H9 (cell line): ENCODE measurements at regions not wholly inside any gene's neighbourhood (a gene's known extent, or its start where the extent isn't known, plus 50 kb on each side); places are given as distances from the start of the nearest gene placed in this dataset.
A peak's percentile ranks its signal among the peaks of the same experiment; 100 is the strongest.

Experiments used
- DNase-seq: peaks from one replicate; pipeline ENCODE4 v3.0.0-alpha.2; 2017
- H2AFZ ChIP-seq: one replicate; pipeline ENCODE4 v1.6.1; 2013; ENCODE audit warnings: mild to moderate bottlenecking, low read length, control low read depth, moderate library complexity
- H2AK5ac ChIP-seq: 2 replicates; pipeline ENCODE4 v1.6.1; 2013; ENCODE audit warnings: low read length, control low read depth, mixed read lengths; ENCODE audit not compliant: insufficient read length
- H2BK120ac ChIP-seq: one replicate; pipeline ENCODE4 v1.6.1; 2013; ENCODE audit warnings: low read depth, mild to moderate bottlenecking, low read length, control low read depth, inconsistent platforms; ENCODE audit not compliant: poor library complexity, severe bottlenecking
- H2BK12ac ChIP-seq: 2 replicates; pipeline ENCODE4 v1.6.1; 2013; ENCODE audit warnings: low read length, control low read depth, mixed read lengths, low read depth; ENCODE audit not compliant: insufficient read length
- H2BK15ac ChIP-seq: 2 replicates; pipeline ENCODE4 v1.6.1; 2013; ENCODE audit warnings: low read depth, low read length, control low read depth
- H2BK20ac ChIP-seq: one replicate; pipeline ENCODE4 v1.6.1; 2013; ENCODE audit warnings: low read depth, mild to moderate bottlenecking, low read length, control low read depth, inconsistent platforms; ENCODE audit not compliant: poor library complexity, severe bottlenecking
- H2BK5ac ChIP-seq: 2 replicates; pipeline ENCODE4 v1.6.1; 2013; ENCODE audit warnings: low read length, control low read depth, mixed read lengths; ENCODE audit not compliant: insufficient read length
- H3K14ac ChIP-seq: 2 replicates; pipeline ENCODE4 v1.6.1; 2013; ENCODE audit warnings: low read length, control low read depth; ENCODE audit not compliant: insufficient read depth
- H3K18ac ChIP-seq: 2 replicates; pipeline ENCODE4 v1.6.1; 2013; ENCODE audit warnings: low read depth, mild to moderate bottlenecking, mixed read lengths, low read length, control low read depth; ENCODE audit not compliant: insufficient read length
- H3K23ac ChIP-seq: 2 replicates; pipeline ENCODE4 v1.6.1; 2013; ENCODE audit warnings: low read length, control low read depth, mixed read lengths, low read depth; ENCODE audit not compliant: insufficient read length
- H3K23me2 ChIP-seq: 2 replicates; pipeline ENCODE4 v1.6.1; 2013; ENCODE audit warnings: low read depth, mild to moderate bottlenecking, mixed read lengths, low read length, control low read depth; ENCODE audit not compliant: insufficient read length, poor library complexity, severe bottlenecking
- H3K27ac ChIP-seq: 2 replicates; pipeline ENCODE4 v1.5.1; 2013; ENCODE audit warnings: low read length, control low read depth, mixed read lengths, low read depth; ENCODE audit not compliant: insufficient read length
- H3K27me3 ChIP-seq: 2 replicates; pipeline ENCODE4 v1.6.1; 2013; ENCODE audit warnings: low read length, control low read depth, inconsistent platforms; ENCODE audit not compliant: insufficient read depth
- H3K4ac ChIP-seq: 2 replicates; pipeline ENCODE4 v1.6.1; 2013; ENCODE audit warnings: low read depth, mild to moderate bottlenecking, control low read depth, inconsistent platforms, low read length, moderate library complexity
- H3K4me1 ChIP-seq: 2 replicates; pipeline ENCODE4 v1.6.1; 2013; ENCODE audit warnings: low read length, control low read depth, inconsistent platforms; ENCODE audit not compliant: insufficient read depth
- H3K4me2 ChIP-seq: 2 replicates; pipeline ENCODE4 v1.6.1; 2013; ENCODE audit warnings: low read length, control low read depth, mixed read lengths; ENCODE audit not compliant: insufficient read length, insufficient read depth
- H3K56ac ChIP-seq: 2 replicates; pipeline ENCODE4 v1.6.1; 2013; ENCODE audit warnings: low read depth, mild to moderate bottlenecking, mixed read lengths, low read length, control low read depth; ENCODE audit not compliant: insufficient read length
- H3K79me1 ChIP-seq: 2 replicates; pipeline ENCODE4 v1.6.1; 2013; ENCODE audit warnings: low read depth, mild to moderate bottlenecking, moderate library complexity, low read length, control low read depth, inconsistent platforms; ENCODE audit not compliant: insufficient read depth, poor library complexity, severe bottlenecking
- H3K79me2 ChIP-seq: 2 replicates; pipeline ENCODE4 v1.6.1; 2013; ENCODE audit warnings: low read length, control low read depth, inconsistent platforms; ENCODE audit not compliant: insufficient read depth
- H3K9ac ChIP-seq: 2 replicates; pipeline ENCODE4 v1.6.1; 2013; ENCODE audit warnings: low read length, control low read depth, mixed read lengths; ENCODE audit not compliant: insufficient read length; ENCODE audit errors: extremely low read depth
- H3K9me3 ChIP-seq: one replicate; pipeline ENCODE4 v1.6.1; 2013; ENCODE audit warnings: low read depth, low read length, inconsistent platforms; ENCODE audit not compliant: control insufficient read depth
- H3T11ph ChIP-seq: one replicate; pipeline ENCODE4 v1.6.1; 2013; ENCODE audit warnings: mild to moderate bottlenecking, low read length, control low read depth, inconsistent platforms
- H4K20me1 ChIP-seq: one replicate; pipeline ENCODE4 v1.6.1; 2013; ENCODE audit not compliant: control insufficient read depth, insufficient read length, insufficient read depth
- H4K5ac ChIP-seq: 2 replicates; pipeline ENCODE4 v1.6.1; 2013; ENCODE audit warnings: low read depth, mild to moderate bottlenecking, mixed read lengths, low read length, control low read depth; ENCODE audit not compliant: insufficient read length
- H4K8ac ChIP-seq: replicated peaks from 2 replicates; pipeline ENCODE4 v1.6.1; 2013; ENCODE audit warnings: low read length, control low read depth, mixed read lengths, low read depth; ENCODE audit not compliant: insufficient read length
- H4K91ac ChIP-seq: 2 replicates; pipeline ENCODE4 v1.6.1; 2013; ENCODE audit warnings: low read depth, mild to moderate bottlenecking, moderate library complexity, mixed read lengths, low read length, control low read depth; ENCODE audit not compliant: insufficient read length
- H3K27ac Mint-ChIP-seq, 3 experiments: 2 replicates in 2 of 3; 3 replicates in 1 of 3; pipeline ENCODE4 v1.8.0; 2020 to 2021; ENCODE audit warnings: mixed read lengths in 3 of 3, mild to moderate bottlenecking in 1 of 3, moderate library complexity in 1 of 3
- H3K27me3 Mint-ChIP-seq: 2 replicates; pipeline ENCODE4 v1.8.0; 2021; ENCODE audit warnings: low read depth, mild to moderate bottlenecking, moderate library complexity, mixed read lengths
- H3K36me3 Mint-ChIP-seq, 3 experiments: 2 replicates in 2 of 3; 3 replicates in 1 of 3; pipeline ENCODE4 v1.8.0; 2020 to 2021; ENCODE audit warnings: low read depth in 3 of 3, mixed read lengths in 3 of 3; ENCODE audit not compliant: insufficient read depth in 1 of 3
- H3K4me1 Mint-ChIP-seq, 2 experiments: 2 replicates each; pipeline ENCODE4 v1.8.0; 2020; ENCODE audit warnings: mixed read lengths in 2 of 2
- H3K4me3 Mint-ChIP-seq, 2 experiments: 2 replicates in 1 of 2; 3 replicates in 1 of 2; pipeline ENCODE4 v1.8.0; 2020 to 2021; ENCODE audit warnings: mild to moderate bottlenecking in 2 of 2, mixed read lengths in 2 of 2, moderate library complexity in 1 of 2
- H3K9me3 Mint-ChIP-seq, 2 experiments: 2 replicates in 1 of 2; 3 replicates in 1 of 2; pipeline ENCODE4 v1.8.0; 2020; ENCODE audit warnings: mild to moderate bottlenecking in 2 of 2, mixed read lengths in 2 of 2, moderate library complexity in 1 of 2
- TF ChIP-seq, protein P1 (sequence below): fragments of 200-600 bp; sonication (generic); conservative IDR thresholded peaks from 3 replicates; pipeline ENCODE4 v1.8.0; 2021; ENCODE audit warnings: antibody characterized with exemption, mild to moderate bottlenecking

- no peaks in the 10 kb centered on the region for H3K79me1 ChIP-seq
- H3K4me1 Mint-ChIP-seq = peaks cover 24 to 26% of the 10 kb centered on the region in 2 experiments
- no peak overlapping the region for H4K91ac ChIP-seq
- H4K5ac ChIP-seq = no peak overlapping the region
- no peak overlapping the region for H2BK120ac ChIP-seq
- H3K9me3 Mint-ChIP-seq = no peaks in the 10 kb centered on the region
- H2BK12ac ChIP-seq = no peak overlapping the region
- H2BK20ac ChIP-seq = no peak overlapping the region
- H3K27me3 Mint-ChIP-seq = peaks cover 2% of the 10 kb centered on the region; the same call in 1 of the 2 replicates
- no peak for DNase-seq
- no peak overlapping the region for H3K27ac ChIP-seq
- peaks cover 0 to 4% (median 0%) of the 10 kb centered on the region in 3 experiments; a peak in 1 of 7 replicates for H3K36me3 Mint-ChIP-seq
- no peaks in the 10 kb centered on the region for H4K20me1 ChIP-seq
- no peak overlapping the region for H2BK15ac ChIP-seq
- no peak overlapping the region for H3T11ph ChIP-seq
- no peak overlapping the region for H2AFZ ChIP-seq
- no peak overlapping the region for H3K56ac ChIP-seq
- H3K9ac ChIP-seq = no peak overlapping the region
- H3K27me3 ChIP-seq = no peaks in the 10 kb centered on the region
- no peak overlapping the region for H2BK5ac ChIP-seq
- no peaks in the 10 kb centered on the region for H3K23me2 ChIP-seq
- H4K8ac ChIP-seq = no peak overlapping the region
- no peaks in the 10 kb centered on the region for H3K9me3 ChIP-seq
- no peaks in the 10 kb centered on the region for H3K79me2 ChIP-seq
- no peak overlapping the region for H3K14ac ChIP-seq
- H3K4me1 ChIP-seq = peaks cover 7% of the 10 kb centered on the region; the same call in 1 of the 2 replicates
- H3K4ac ChIP-seq = no peak overlapping the region
- no peak overlapping the region for H2AK5ac ChIP-seq
- no peak overlapping the region for H3K4me3 Mint-ChIP-seq
- peak overlapping the region; percentile 3 to 95 (median 42); a peak in 5 of 7 replicates for H3K27ac Mint-ChIP-seq
- no peak overlapping the region for H3K4me2 ChIP-seq
- H3K23ac ChIP-seq = no peak overlapping the region
- H3K18ac ChIP-seq = no peak overlapping the region
- TF ChIP-seq, protein P1, sequence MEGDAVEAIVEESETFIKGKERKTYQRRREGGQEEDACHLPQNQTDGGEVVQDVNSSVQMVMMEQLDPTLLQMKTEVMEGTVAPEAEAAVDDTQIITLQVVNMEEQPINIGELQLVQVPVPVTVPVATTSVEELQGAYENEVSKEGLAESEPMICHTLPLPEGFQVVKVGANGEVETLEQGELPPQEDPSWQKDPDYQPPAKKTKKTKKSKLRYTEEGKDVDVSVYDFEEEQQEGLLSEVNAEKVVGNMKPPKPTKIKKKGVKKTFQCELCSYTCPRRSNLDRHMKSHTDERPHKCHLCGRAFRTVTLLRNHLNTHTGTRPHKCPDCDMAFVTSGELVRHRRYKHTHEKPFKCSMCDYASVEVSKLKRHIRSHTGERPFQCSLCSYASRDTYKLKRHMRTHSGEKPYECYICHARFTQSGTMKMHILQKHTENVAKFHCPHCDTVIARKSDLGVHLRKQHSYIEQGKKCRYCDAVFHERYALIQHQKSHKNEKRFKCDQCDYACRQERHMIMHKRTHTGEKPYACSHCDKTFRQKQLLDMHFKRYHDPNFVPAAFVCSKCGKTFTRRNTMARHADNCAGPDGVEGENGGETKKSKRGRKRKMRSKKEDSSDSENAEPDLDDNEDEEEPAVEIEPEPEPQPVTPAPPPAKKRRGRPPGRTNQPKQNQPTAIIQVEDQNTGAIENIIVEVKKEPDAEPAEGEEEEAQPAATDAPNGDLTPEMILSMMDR = no peak
Measured at GRCh38 chr18:55013685-55014084, 54.4 kb upstream of the CCDC68 start.
